ENCODE measurements at regions not wholly inside any gene's neighbourhood (a gene's known extent, or its start where the extent isn't known, plus 50 kb on each side); places are given as distances from the start of the nearest gene placed in this dataset.
A peak's percentile ranks its signal among the peaks of the same experiment; 100 is the strongest.

DNA sequence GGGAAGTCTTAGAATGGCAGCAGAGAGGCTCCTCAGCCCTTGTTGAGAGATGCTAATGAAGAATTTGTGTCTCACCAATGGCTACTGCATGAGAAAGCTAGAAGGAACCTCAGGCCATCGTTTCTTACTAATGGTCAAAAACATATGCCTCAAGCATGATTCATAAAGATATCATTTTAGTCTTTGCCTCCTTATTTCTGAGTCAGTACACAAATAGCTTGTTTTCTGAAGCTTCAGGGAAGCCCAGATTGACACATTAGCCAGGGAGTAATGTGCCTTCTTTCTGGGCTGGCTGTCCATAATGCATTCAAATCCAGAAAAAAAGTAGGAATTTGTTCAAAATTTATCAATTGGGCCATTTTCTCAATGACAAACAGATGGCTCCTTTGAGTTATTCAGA is 169.4 kb upstream of the ZBED5 start:
- Histone ChIP-seq H3K27me3 (ENCODE audit: insufficient read depth, low read length) (peaks cover 17% of the 10 kb centered on the region), H3K27ac (ENCODE audit: low read depth, low read length) (peak overlapping the region; percentile 54), H2AFZ (ENCODE audit: low read length) (no peak overlapping the region), H3K4me1 (ENCODE audit: insufficient read depth, low read length) (peaks cover 14% of the 10 kb centered on the region), H3K4me3 (ENCODE audit: insufficient read depth, low read length) (no peak overlapping the region), H3K9me3 (ENCODE audit: low read depth, low read length) (no peaks in the 10 kb centered on the region), H4K20me1 (ENCODE audit: insufficient read depth, low read length) (no peaks in the 10 kb centered on the region), H3K36me3 (ENCODE audit: insufficient read depth, low read length) (no peaks in the 10 kb centered on the region), H3K4me2 (ENCODE audit: insufficient read depth, low read length) (peak overlapping the region; percentile 13), H3K79me2 (ENCODE audit: insufficient read depth, low read length) (no peaks in the 10 kb centered on the region)
- TF ChIP-seq, protein P1, sequence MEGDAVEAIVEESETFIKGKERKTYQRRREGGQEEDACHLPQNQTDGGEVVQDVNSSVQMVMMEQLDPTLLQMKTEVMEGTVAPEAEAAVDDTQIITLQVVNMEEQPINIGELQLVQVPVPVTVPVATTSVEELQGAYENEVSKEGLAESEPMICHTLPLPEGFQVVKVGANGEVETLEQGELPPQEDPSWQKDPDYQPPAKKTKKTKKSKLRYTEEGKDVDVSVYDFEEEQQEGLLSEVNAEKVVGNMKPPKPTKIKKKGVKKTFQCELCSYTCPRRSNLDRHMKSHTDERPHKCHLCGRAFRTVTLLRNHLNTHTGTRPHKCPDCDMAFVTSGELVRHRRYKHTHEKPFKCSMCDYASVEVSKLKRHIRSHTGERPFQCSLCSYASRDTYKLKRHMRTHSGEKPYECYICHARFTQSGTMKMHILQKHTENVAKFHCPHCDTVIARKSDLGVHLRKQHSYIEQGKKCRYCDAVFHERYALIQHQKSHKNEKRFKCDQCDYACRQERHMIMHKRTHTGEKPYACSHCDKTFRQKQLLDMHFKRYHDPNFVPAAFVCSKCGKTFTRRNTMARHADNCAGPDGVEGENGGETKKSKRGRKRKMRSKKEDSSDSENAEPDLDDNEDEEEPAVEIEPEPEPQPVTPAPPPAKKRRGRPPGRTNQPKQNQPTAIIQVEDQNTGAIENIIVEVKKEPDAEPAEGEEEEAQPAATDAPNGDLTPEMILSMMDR (IDR thresholded peaks at IDR 0.05; ENCODE audit: extremely low read depth, low read depth, low read length): no peak
- DNase-seq (ENCODE audit: insufficient read length, low spot score, missing footprints): peak; percentile 93

DNA sequence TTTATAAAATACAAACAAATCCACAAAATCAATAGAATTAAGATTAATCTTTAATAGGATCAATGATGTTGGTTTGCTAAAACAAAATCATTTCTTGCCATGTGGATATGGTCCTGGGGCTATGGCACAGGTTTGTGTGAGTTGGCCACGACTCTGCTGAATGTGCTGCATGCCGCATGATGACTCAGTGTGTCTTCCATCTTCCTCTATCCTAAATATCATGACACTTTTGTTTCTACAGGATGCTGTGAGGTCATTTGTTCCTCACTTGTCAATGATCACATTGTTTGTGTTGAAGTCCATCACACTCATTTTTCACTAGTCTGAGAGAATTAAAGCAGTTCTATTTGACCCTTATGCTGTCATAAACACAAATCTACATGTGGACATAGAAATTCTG is 167.2 kb upstream of the ZBED5 start:
- Histone ChIP-seq H3K4me3 (ENCODE audit: insufficient read depth, low read length) (no peak overlapping the region), H3K27me3 (ENCODE audit: insufficient read depth, low read length) (peaks cover 5% of the 10 kb centered on the region), H2AFZ (ENCODE audit: low read length) (no peak overlapping the region), H4K20me1 (ENCODE audit: insufficient read depth, low read length) (no peaks in the 10 kb centered on the region), H3K27ac (ENCODE audit: low read depth, low read length) (no peak overlapping the region), H3K4me1 (ENCODE audit: insufficient read depth, low read length) (peaks cover 14% of the 10 kb centered on the region), H3K4me2 (ENCODE audit: insufficient read depth, low read length) (no peak overlapping the region), H3K79me2 (ENCODE audit: insufficient read depth, low read length) (no peaks in the 10 kb centered on the region), H3K9me3 (ENCODE audit: low read depth, low read length) (no peaks in the 10 kb centered on the region), H3K36me3 (ENCODE audit: insufficient read depth, low read length) (no peaks in the 10 kb centered on the region)
- TF ChIP-seq, protein P1 (IDR thresholded peaks at IDR 0.05; ENCODE audit: extremely low read depth, low read depth, low read length): no peak
- DNase-seq (ENCODE audit: insufficient read length, low spot score, missing footprints): no peak

DNA sequence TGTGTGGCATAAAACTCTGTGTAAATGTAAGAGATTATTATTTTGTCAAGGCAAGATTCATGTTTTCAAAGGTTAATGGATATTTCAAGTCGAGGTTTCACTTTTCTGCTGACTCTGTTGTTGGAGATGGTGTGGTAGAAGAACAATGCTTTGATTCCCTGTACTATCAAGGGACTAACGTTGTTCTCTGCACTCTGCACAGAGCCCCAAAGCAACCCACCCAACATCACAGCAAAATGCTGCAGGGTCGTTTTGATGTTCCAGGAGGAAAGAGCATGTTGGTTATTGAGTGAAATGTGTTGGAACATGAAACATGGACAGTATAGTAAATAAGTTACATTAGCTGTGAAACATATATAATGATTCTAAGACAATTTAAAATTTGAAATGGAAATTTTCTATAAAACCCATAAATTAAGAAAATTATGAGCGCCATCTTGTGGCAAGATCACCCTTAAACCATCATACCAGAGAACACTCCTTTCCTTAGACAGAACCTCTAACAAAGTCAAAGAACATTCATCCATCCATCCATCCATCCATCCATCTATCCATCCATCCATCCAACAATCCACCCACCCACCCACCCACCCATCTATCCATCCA is 164.4 kb upstream of the ZBED5 start:
- Histone ChIP-seq H3K4me1 (ENCODE audit: insufficient read depth, low read length) (peaks cover 5% of the 10 kb centered on the region), H3K4me2 (ENCODE audit: insufficient read depth, low read length) (no peak overlapping the region), H3K27me3 (ENCODE audit: insufficient read depth, low read length) (no peaks in the 10 kb centered on the region), H3K27ac (ENCODE audit: low read depth, low read length) (no peak overlapping the region), H3K79me2 (ENCODE audit: insufficient read depth, low read length) (no peaks in the 10 kb centered on the region), H2AFZ (ENCODE audit: low read length) (no peak overlapping the region), H4K20me1 (ENCODE audit: insufficient read depth, low read length) (no peaks in the 10 kb centered on the region), H3K9me3 (ENCODE audit: low read depth, low read length) (no peaks in the 10 kb centered on the region), H3K4me3 (ENCODE audit: insufficient read depth, low read length) (no peak overlapping the region), H3K36me3 (ENCODE audit: insufficient read depth, low read length) (no peaks in the 10 kb centered on the region)
- TF ChIP-seq, protein P1 (IDR thresholded peaks at IDR 0.05; ENCODE audit: extremely low read depth, low read depth, low read length): peak; percentile 41
- no peak for DNase-seq (ENCODE audit: insufficient read length, low spot score, missing footprints)

DNA sequence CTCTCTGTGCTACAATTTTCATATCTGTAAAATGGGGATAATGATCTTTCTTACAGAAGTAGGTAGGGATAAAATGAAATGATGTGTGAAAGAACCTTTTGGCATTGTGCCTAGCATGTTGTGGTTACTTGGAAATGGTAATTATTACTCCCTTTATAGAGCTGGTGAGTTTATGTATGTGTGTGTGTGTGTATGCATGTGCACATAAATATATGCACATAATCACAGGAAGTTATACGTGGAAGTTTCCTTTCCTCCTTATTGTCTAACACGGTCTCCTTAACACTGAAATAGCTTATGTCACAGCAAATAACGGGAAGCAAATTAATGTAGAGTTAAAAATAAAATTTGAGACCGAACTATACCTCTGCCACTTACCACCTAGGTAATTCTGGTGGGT is 163.7 kb upstream of the ZBED5 start:
- no peaks in the 10 kb centered on the region for H3K36me3 ChIP-seq (ENCODE audit: insufficient read depth, low read length)
- no peaks in the 10 kb centered on the region for H3K27me3 ChIP-seq (ENCODE audit: insufficient read depth, low read length)
- TF ChIP-seq, protein P1 (IDR thresholded peaks at IDR 0.05; ENCODE audit: extremely low read depth, low read depth, low read length): no peak
- no peaks in the 10 kb centered on the region for H3K79me2 ChIP-seq (ENCODE audit: insufficient read depth, low read length)
- H2AFZ ChIP-seq (ENCODE audit: low read length): no peak overlapping the region
- H3K27ac ChIP-seq (ENCODE audit: low read depth, low read length): no peak overlapping the region
- H4K20me1 ChIP-seq (ENCODE audit: insufficient read depth, low read length): no peaks in the 10 kb centered on the region
- H3K4me3 ChIP-seq (ENCODE audit: insufficient read depth, low read length): no peak overlapping the region
- no peaks in the 10 kb centered on the region for H3K4me1 ChIP-seq (ENCODE audit: insufficient read depth, low read length)
- no peaks in the 10 kb centered on the region for H3K9me3 ChIP-seq (ENCODE audit: low read depth, low read length)
- no peak overlapping the region for H3K4me2 ChIP-seq (ENCODE audit: insufficient read depth, low read length)
- no peak for DNase-seq (ENCODE audit: insufficient read length, low spot score, missing footprints)
